ENCODE measurements at regions not wholly inside any gene's neighbourhood (a gene's known extent, or its start where the extent isn't known, plus 50 kb on each side); places are given as distances from the start of the nearest gene placed in this dataset.
A peak's percentile ranks its signal among the peaks of the same experiment; 100 is the strongest.

DNA sequence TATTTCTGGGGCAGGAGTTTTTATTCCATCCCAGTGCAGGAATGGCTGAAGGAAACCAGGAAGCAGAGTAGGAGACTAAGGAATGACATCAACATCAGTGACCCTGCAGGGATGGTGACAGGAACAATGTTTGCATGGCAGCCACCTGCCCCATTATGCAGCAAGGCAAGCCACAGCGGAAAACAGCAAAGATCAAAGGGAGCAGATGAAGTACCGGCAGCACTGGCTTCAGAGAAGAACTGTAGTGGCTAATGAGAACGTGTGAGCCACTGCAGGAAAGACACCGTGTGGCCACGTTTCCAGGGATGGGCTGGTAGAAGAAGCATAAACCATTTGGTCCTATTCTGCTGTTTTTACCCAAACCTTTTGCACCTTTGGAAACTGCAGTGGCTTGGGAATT lies 52.9 kb upstream of the TAB2 start:
- TF ChIP-seq, protein P1, sequence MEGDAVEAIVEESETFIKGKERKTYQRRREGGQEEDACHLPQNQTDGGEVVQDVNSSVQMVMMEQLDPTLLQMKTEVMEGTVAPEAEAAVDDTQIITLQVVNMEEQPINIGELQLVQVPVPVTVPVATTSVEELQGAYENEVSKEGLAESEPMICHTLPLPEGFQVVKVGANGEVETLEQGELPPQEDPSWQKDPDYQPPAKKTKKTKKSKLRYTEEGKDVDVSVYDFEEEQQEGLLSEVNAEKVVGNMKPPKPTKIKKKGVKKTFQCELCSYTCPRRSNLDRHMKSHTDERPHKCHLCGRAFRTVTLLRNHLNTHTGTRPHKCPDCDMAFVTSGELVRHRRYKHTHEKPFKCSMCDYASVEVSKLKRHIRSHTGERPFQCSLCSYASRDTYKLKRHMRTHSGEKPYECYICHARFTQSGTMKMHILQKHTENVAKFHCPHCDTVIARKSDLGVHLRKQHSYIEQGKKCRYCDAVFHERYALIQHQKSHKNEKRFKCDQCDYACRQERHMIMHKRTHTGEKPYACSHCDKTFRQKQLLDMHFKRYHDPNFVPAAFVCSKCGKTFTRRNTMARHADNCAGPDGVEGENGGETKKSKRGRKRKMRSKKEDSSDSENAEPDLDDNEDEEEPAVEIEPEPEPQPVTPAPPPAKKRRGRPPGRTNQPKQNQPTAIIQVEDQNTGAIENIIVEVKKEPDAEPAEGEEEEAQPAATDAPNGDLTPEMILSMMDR (IDR thresholded peaks at IDR 0.05; ENCODE audit: unreplicated experiment), result no peak
- Mint-ChIP-seq H3K27ac (ENCODE audit: unreplicated experiment) (peak overlapping the region; percentile 24), H3K27me3 (ENCODE audit: unreplicated experiment) (peaks cover 6% of the 10 kb centered on the region), H3K9me3 (ENCODE audit: unreplicated experiment) (no peaks in the 10 kb centered on the region), H3K4me3 (ENCODE audit: unreplicated experiment) (no peak overlapping the region), H3K36me3 (ENCODE audit: low read depth, unreplicated experiment) (no peaks in the 10 kb centered on the region), H3K4me1 (ENCODE audit: unreplicated experiment) (peaks cover 58% of the 10 kb centered on the region)
- no peak for DNase-seq (ENCODE audit: low spot score)

DNA sequence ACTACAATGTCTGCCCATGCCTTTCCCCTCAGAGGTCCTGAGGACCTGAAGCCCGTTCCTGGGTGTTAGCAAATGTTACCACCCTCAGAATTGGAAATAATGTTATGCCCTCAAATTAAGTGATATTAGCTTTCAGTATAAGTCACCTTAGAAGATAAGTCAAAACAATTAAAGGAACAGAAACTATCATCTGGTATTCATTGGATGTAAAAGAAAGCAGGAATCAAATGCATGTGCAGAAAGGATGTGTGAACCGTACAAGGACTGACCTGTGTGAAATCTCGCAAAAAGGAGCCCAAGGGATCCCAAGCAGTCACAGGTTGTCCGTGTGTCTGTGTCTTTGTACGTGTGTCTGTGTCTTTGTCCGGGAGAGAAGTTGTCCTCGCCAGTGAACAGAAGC lies 51.6 kb upstream of the TAB2 start:
- H3K4me1 Mint-ChIP-seq (ENCODE audit: unreplicated experiment), result peaks cover 47% of the 10 kb centered on the region
- no peak for DNase-seq (ENCODE audit: low spot score)
- no peaks in the 10 kb centered on the region for H3K9me3 Mint-ChIP-seq (ENCODE audit: unreplicated experiment)
- H3K27me3 Mint-ChIP-seq (ENCODE audit: unreplicated experiment), result peaks cover 2% of the 10 kb centered on the region
- peak overlapping the region; percentile 81 for H3K27ac Mint-ChIP-seq (ENCODE audit: unreplicated experiment)
- no peak overlapping the region for H3K4me3 Mint-ChIP-seq (ENCODE audit: unreplicated experiment)
- no peaks in the 10 kb centered on the region for H3K36me3 Mint-ChIP-seq (ENCODE audit: low read depth, unreplicated experiment)
- TF ChIP-seq, protein P1 (IDR thresholded peaks at IDR 0.05; ENCODE audit: unreplicated experiment), result no peak

DNA sequence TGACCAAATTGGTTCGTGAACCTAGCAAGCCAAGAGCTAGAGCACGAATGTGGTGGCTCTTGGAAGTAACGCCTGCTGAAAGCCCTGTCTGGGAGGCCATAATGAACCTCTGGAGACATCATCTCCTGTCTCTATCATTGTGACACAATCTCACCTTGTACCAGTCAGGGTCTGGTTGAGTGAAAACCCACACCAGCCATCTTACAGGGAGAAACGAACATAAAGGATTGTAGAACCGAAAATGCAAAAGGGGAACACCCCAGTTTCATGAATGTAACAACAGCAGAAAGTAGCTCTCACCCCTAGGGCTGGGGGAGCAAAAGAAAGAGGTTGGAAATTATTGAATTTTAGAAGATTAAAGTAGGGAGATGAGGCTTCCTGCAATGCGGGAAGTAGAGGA lies 50.9 kb upstream of the TAB2 start:
- Mint-ChIP-seq H3K4me1 (ENCODE audit: unreplicated experiment) (peaks cover 47% of the 10 kb centered on the region), H3K9me3 (ENCODE audit: unreplicated experiment) (no peaks in the 10 kb centered on the region), H3K36me3 (ENCODE audit: low read depth, unreplicated experiment) (no peaks in the 10 kb centered on the region), H3K27me3 (ENCODE audit: unreplicated experiment) (peaks cover 2% of the 10 kb centered on the region), H3K27ac (ENCODE audit: unreplicated experiment) (peak overlapping the region; percentile 90), H3K4me3 (ENCODE audit: unreplicated experiment) (peak overlapping the region; percentile 43)
- no peak for DNase-seq (ENCODE audit: low spot score)
- TF ChIP-seq, protein P1 (IDR thresholded peaks at IDR 0.05; ENCODE audit: unreplicated experiment), result no peak

DNA sequence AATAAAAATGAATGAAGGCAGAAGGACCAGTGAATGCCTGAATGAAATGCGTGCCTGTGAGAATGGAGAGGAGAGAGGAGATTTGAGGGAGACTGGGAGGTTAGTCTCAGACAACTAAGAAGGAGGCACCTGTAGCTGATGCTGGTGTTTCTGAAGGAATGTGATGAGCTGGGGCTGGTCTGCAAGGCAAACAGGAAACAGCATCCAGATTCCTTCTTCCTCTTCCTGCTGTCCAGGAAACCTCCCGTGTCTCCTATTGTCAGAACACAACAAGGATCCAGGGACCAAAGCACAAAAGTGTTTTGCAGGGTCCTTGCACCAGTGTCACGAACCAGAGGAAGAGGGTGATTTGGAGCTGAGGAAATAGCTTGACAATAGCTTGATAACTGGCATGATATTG lies 50.4 kb upstream of the TAB2 start:
- H3K27ac Mint-ChIP-seq (ENCODE audit: unreplicated experiment), result peak overlapping the region; percentile 90
- H3K27me3 Mint-ChIP-seq (ENCODE audit: unreplicated experiment), result peaks cover 2% of the 10 kb centered on the region
- H3K36me3 Mint-ChIP-seq (ENCODE audit: low read depth, unreplicated experiment), result no peaks in the 10 kb centered on the region
- peak; percentile 39 for DNase-seq (ENCODE audit: low spot score)
- peaks cover 47% of the 10 kb centered on the region for H3K4me1 Mint-ChIP-seq (ENCODE audit: unreplicated experiment)
- TF ChIP-seq, protein P1 (IDR thresholded peaks at IDR 0.05; ENCODE audit: unreplicated experiment), result no peak
- no peaks in the 10 kb centered on the region for H3K9me3 Mint-ChIP-seq (ENCODE audit: unreplicated experiment)
- H3K4me3 Mint-ChIP-seq (ENCODE audit: unreplicated experiment), result peak overlapping the region; percentile 43

DNA sequence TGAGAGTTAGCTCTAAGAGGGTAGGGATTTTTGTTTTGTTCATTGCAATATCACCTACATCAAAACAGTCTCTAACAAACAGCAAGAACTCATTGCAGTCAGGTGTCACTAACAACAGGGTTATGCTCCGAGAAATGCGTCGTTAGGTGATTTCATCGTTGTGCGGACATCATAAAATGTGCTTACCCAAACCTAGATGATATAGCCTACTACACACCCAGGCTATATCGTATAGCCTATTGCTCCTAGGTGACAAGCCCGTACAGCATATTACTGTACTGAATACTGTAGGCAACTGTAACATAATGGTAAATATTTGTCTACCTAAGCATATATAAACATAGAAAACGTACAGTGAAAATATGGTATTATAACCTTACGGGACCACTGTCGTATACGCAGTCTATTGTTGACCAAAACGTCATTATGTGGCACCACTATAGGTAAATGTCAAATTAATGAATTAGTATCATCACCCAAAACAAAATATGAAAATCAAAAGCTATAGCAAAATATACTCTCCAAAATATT lies 49.9 kb upstream of the TAB2 start:
- Mint-ChIP-seq H3K27me3 (ENCODE audit: unreplicated experiment) (peaks cover 2% of the 10 kb centered on the region), H3K36me3 (ENCODE audit: low read depth, unreplicated experiment) (no peaks in the 10 kb centered on the region), H3K9me3 (ENCODE audit: unreplicated experiment) (peaks cover 3% of the 10 kb centered on the region), H3K4me1 (ENCODE audit: unreplicated experiment) (peaks cover 47% of the 10 kb centered on the region), H3K4me3 (ENCODE audit: unreplicated experiment) (no peak overlapping the region), H3K27ac (ENCODE audit: unreplicated experiment) (peak overlapping the region; percentile 90)
- TF ChIP-seq, protein P1 (IDR thresholded peaks at IDR 0.05; ENCODE audit: unreplicated experiment), result no peak
- DNase-seq (ENCODE audit: low spot score), result no peak
